ENCODE measurements at regions not wholly inside any gene's neighbourhood (a gene's known extent, or its start where the extent isn't known, plus 50 kb on each side); places are given as distances from the start of the nearest gene placed in this dataset.

DNA sequence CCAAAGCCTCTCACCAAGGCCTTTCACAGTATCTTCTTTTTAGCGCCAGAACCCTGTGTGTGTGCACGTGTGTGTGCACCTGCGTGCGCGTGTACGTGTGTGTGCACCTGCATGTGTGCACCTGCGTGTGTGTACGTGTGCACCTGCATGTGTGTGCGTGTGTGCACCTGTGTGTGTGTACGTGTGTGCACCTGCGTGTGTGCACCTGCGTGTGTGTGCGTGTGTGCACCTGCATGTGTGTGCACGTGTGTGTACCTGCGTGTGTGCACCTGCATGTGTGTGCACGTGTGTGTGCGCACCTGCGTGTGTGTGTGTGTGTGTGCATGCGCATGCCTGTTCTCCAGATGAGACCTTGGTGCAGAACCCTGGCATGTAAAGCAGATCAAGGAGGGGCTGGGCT lies 131.4 kb upstream of the HDAC4 start:
- TF ChIP-seq, protein P1, sequence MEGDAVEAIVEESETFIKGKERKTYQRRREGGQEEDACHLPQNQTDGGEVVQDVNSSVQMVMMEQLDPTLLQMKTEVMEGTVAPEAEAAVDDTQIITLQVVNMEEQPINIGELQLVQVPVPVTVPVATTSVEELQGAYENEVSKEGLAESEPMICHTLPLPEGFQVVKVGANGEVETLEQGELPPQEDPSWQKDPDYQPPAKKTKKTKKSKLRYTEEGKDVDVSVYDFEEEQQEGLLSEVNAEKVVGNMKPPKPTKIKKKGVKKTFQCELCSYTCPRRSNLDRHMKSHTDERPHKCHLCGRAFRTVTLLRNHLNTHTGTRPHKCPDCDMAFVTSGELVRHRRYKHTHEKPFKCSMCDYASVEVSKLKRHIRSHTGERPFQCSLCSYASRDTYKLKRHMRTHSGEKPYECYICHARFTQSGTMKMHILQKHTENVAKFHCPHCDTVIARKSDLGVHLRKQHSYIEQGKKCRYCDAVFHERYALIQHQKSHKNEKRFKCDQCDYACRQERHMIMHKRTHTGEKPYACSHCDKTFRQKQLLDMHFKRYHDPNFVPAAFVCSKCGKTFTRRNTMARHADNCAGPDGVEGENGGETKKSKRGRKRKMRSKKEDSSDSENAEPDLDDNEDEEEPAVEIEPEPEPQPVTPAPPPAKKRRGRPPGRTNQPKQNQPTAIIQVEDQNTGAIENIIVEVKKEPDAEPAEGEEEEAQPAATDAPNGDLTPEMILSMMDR (optimal IDR thresholded peaks at IDR 0.05 in 1 of 3, IDR thresholded peaks at IDR 0.05 in 1 of 3, conservative IDR thresholded peaks at IDR 0.05 in 1 of 3; ENCODE audit: extremely low read depth in 1 of 3, insufficient read depth in 2 of 3, low read length in 3 of 3): no peak
- TF ChIP-seq EZH2 (IDR thresholded peaks at IDR 0.05; ENCODE audit: low read length): no peak

Measured in keratinocyte (primary cell).